ENCODE measurements at regions not wholly inside any gene's neighbourhood (a gene's known extent, or its start where the extent isn't known, plus 50 kb on each side); places are given as distances from the start of the nearest gene placed in this dataset.

DNA sequence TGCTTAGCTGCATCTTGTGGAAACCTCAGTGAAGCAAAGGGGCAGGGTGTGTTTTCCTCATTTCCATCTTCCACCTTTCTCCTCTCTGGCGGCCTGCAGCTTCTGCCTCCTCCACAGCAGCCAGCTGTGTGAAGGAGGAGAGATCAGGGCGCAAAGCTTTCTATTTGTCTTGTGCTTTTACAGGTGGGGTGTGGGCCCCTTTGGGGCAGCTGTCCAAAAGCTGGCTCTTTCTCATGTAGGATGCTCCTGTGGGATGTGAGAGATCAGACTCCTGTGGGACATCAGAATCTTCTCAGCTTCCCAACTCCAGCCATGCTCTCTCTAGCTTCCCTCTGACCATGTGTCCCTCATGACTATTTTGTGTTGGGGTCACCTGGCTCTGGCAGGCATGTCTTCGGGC lies 227.1 kb downstream of the MID1 start:
- ATAC-seq = no peak

DNA sequence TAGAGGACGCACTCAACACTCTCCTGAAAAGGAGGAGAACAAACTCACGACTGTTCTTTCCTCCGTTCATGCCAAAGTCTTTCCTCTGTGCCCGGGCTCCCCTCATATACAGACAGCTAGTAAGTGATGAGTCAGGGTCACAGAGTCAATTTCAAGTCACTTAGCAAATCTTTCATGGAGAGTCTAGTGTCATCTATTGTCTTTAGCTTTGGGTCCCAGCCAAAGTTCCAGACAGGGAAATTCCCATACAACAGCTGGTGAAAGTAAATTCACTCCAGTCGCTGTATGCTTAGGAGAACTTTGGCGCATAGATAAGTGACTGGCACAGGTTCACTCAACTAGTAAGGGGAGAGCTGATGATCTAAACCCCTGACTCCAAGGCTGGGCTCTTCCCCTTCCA lies 226.5 kb downstream of the MID1 start:
- ATAC-seq = no peak

DNA sequence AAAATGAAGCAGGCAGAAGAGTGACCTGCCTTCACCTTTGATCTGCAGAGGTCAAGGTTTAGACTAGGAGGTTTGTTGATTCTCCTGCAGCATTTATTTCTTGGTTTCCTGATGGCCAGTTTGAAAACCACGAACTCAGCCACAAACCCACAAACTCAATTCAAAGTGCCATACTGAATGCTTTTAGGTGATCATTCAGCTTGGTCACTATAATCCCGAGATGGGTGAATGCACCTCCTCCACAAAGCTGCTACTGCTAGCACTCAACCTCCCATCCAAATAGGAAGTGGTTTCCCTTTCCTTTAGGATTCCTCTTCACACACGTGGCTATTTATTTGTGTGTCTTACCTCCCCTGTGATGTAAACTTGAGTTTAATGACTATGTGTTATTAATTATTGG lies 225.2 kb downstream of the MID1 start:
- ATAC-seq = no peak
